HL-60 (cell line): ENCODE measurements at regions not wholly inside any gene's neighbourhood (a gene's known extent, or its start where the extent isn't known, plus 50 kb on each side); places are given as distances from the start of the nearest gene placed in this dataset.

ENCODE experiments used
- DNase-seq, 2 experiments: peaks; one replicate each; pipeline ENCODE4 v3.0.0-alpha.2; 2010 to 2020; ENCODE audit warnings: low read depth in 1 of 2, low spot score in 1 of 2
- H3K27ac ChIP-seq: fragments of 250-450 bp; sonication (Bioruptor Pico); replicated peaks from 2 replicates; pipeline ENCODE4 v1.5.1; 2020; ENCODE audit warnings: mild to moderate bottlenecking, moderate library complexity
- H3K27me3 ChIP-seq: fragments of 250-450 bp; sonication (Bioruptor Pico); 2 replicates; pipeline ENCODE4 v1.5.1; 2021; ENCODE audit warnings: mild to moderate bottlenecking, moderate library complexity; ENCODE audit not compliant: insufficient read depth, poor library complexity, severe bottlenecking
- H3K4me3 ChIP-seq: replicated peaks from 2 replicates; pipeline ENCODE4 v1.5.1; 2011; ENCODE audit warnings: mild to moderate bottlenecking, control low read depth, low read length; ENCODE audit not compliant: insufficient read depth
- GABPA ChIP-seq: IDR thresholded peaks from 2 replicates; pipeline ENCODE4 v1.6.1; 2012; ENCODE audit warnings: low read depth
- POLR2AphosphoS5 ChIP-seq: IDR thresholded peaks from 2 replicates; pipeline ENCODE4 v1.6.1; 2012; ENCODE audit warnings: low read depth
- SPI1 ChIP-seq: IDR thresholded peaks from 2 replicates; pipeline ENCODE4 v1.6.1; 2012; ENCODE audit warnings: low read depth, mild to moderate bottlenecking, borderline replicate concordance
- TF ChIP-seq, protein P1 (sequence below): IDR thresholded peaks from 2 replicates; pipeline ENCODE4 v1.6.1; 2012; ENCODE audit warnings: low read depth; ENCODE audit not compliant: insufficient replicate concordance
- TF ChIP-seq, protein P2 (sequence below): IDR thresholded peaks from one replicate; pipeline ENCODE4 v1.5.1; 2011; ENCODE audit warnings: low read length, control low read depth, inconsistent platforms; ENCODE audit not compliant: insufficient read depth

DNA sequence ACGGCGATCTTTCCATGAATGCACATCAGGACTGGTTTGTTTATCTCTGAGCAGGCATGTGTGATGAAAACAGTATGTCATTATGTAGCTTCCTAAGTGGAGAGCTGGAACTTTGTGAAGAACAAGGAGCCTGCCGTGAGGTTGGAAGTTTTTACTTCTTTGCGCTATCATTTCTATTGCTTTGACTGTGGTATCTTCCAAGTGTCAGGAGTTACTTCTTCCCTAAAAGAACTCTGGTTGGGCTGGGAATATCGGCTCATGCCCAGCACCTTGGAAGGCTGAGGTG is 167.4 kb upstream of the AHR start:
- DNase-seq: no peak
- no peak for TF ChIP-seq GABPA
- TF ChIP-seq, protein P1, sequence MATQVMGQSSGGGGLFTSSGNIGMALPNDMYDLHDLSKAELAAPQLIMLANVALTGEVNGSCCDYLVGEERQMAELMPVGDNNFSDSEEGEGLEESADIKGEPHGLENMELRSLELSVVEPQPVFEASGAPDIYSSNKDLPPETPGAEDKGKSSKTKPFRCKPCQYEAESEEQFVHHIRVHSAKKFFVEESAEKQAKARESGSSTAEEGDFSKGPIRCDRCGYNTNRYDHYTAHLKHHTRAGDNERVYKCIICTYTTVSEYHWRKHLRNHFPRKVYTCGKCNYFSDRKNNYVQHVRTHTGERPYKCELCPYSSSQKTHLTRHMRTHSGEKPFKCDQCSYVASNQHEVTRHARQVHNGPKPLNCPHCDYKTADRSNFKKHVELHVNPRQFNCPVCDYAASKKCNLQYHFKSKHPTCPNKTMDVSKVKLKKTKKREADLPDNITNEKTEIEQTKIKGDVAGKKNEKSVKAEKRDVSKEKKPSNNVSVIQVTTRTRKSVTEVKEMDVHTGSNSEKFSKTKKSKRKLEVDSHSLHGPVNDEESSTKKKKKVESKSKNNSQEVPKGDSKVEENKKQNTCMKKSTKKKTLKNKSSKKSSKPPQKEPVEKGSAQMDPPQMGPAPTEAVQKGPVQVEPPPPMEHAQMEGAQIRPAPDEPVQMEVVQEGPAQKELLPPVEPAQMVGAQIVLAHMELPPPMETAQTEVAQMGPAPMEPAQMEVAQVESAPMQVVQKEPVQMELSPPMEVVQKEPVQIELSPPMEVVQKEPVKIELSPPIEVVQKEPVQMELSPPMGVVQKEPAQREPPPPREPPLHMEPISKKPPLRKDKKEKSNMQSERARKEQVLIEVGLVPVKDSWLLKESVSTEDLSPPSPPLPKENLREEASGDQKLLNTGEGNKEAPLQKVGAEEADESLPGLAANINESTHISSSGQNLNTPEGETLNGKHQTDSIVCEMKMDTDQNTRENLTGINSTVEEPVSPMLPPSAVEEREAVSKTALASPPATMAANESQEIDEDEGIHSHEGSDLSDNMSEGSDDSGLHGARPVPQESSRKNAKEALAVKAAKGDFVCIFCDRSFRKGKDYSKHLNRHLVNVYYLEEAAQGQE: no peak
- TF ChIP-seq, protein P2, sequence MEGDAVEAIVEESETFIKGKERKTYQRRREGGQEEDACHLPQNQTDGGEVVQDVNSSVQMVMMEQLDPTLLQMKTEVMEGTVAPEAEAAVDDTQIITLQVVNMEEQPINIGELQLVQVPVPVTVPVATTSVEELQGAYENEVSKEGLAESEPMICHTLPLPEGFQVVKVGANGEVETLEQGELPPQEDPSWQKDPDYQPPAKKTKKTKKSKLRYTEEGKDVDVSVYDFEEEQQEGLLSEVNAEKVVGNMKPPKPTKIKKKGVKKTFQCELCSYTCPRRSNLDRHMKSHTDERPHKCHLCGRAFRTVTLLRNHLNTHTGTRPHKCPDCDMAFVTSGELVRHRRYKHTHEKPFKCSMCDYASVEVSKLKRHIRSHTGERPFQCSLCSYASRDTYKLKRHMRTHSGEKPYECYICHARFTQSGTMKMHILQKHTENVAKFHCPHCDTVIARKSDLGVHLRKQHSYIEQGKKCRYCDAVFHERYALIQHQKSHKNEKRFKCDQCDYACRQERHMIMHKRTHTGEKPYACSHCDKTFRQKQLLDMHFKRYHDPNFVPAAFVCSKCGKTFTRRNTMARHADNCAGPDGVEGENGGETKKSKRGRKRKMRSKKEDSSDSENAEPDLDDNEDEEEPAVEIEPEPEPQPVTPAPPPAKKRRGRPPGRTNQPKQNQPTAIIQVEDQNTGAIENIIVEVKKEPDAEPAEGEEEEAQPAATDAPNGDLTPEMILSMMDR: no peak
- no peak for TF ChIP-seq POLR2AphosphoS5
- TF ChIP-seq SPI1: no peak
- no peaks in the 10 kb centered on the region for H3K27me3 ChIP-seq
- H3K4me3 ChIP-seq: no peak overlapping the region
- no peak overlapping the region for H3K27ac ChIP-seq

DNA sequence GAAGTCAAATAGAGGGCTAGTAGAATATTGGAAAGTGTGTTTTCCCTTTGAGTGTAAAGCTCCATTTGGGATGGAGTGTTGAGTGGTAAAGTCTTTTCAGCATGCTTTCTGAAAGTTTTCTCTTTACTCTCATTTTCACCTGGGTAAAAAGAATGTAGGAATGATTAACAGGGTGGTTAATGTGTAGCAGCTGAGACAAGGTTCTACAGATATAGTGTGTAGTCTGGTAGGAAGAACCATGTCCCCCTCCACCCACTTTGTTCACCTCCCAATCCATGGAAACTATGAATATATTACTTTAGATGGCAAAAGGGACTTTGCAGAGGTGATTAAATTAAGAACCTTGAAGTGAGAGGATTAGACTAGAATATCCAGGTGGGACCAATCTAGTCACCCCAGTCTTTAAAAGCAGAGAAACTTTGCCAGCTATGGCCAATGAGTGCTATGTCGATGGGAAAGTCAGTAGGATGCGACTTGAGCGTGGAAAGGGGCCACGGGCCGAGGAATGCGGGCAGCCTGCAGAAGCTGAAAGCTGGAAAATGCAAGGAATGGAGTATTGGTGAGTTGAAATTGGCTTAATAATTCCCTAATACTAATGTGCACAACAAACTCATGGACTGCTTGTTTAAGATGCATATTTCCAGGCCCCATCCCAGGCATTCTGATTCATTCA is 166.3 kb upstream of the AHR start:
- no peak overlapping the region for H3K4me3 ChIP-seq
- no peak overlapping the region for H3K27ac ChIP-seq
- no peaks in the 10 kb centered on the region for H3K27me3 ChIP-seq
- no peak for DNase-seq
- TF ChIP-seq SPI1 (no peak), GABPA (no peak)
- TF ChIP-seq, protein P1: no peak

DNA sequence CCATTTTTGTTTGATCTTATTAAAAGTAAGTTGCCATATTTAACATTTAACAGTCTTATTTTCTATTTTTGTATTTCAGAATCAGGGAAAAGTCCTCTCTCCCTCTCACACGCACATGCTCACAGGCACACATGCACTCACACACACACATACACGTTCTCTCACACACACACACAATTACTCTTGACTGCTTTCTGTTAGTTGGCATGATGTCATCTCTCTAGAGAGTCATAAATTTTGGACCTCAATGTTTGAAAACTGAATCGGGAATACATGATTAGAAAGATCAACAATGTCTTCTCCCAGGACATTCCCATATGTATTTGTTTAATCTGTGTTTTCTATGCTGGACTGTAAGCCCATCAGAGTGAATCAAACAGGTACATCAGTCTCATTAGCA is 165.7 kb upstream of the AHR start:
- no peak for DNase-seq

More for the DNA sequence above, 165.7 kb upstream of the AHR start:
- no peak overlapping the region for H3K4me3 ChIP-seq
- H3K27me3 ChIP-seq: no peaks in the 10 kb centered on the region
- TF ChIP-seq, protein P1: no peak
- TF ChIP-seq, protein P2: no peak
- TF ChIP-seq POLR2AphosphoS5: no peak
- TF ChIP-seq SPI1: no peak
- TF ChIP-seq GABPA: no peak
- no peak overlapping the region for H3K27ac ChIP-seq
